ENCODE measurements at regions not wholly inside any gene's neighbourhood (a gene's known extent, or its start where the extent isn't known, plus 50 kb on each side); places are given as distances from the start of the nearest gene placed in this dataset.
"Not testable (repeated sequence)": the region's sequence is repeated elsewhere in the genome, so short reads cannot be mapped to it uniquely, and the experiment has no call there.

- no peak overlapping the region for H3K4me3 ChIP-seq (ENCODE audit: low read depth, low read length)
- no peak for TF ChIP-seq CTCF (IDR thresholded peaks at IDR 0.05; ENCODE audit: low read depth, low read length, missing control alignments)
- DNase-seq (ENCODE audit: low read depth) = no peak
Observed at GRCh38 chr3:11739706-11740105, 96.0 kb upstream of the VGLL4 start.

- no peak for TF ChIP-seq CTCF (IDR thresholded peaks at IDR 0.05; ENCODE audit: low read depth, low read length, missing control alignments)
- no peak for DNase-seq (ENCODE audit: low read depth)
- no peak overlapping the region for H3K4me3 ChIP-seq (ENCODE audit: low read depth, low read length)
Observed at GRCh38 chr3:11739123-11739522, 95.4 kb upstream of the VGLL4 start.

GRCh38 chr3:11737742-11738141 lies 94.0 kb upstream of the VGLL4 start:
- TF ChIP-seq CTCF (IDR thresholded peaks at IDR 0.05; ENCODE audit: low read depth, low read length, missing control alignments) = no peak
- no peak overlapping the region for H3K4me3 ChIP-seq (ENCODE audit: low read depth, low read length)
- no peak for DNase-seq (ENCODE audit: low read depth)

- H3K4me3 ChIP-seq (ENCODE audit: low read depth, low read length) = no peak overlapping the region
- no peak for TF ChIP-seq CTCF (IDR thresholded peaks at IDR 0.05; ENCODE audit: low read depth, low read length, missing control alignments)
- no peak for DNase-seq (ENCODE audit: low read depth)
Observed at GRCh38 chr3:11736136-11736833, 92.6 kb upstream of the VGLL4 start.

- no peak for DNase-seq (ENCODE audit: low read depth)
- TF ChIP-seq CTCF (IDR thresholded peaks at IDR 0.05; ENCODE audit: low read depth, low read length, missing control alignments) = peak; percentile 21
- no peak overlapping the region for H3K4me3 ChIP-seq (ENCODE audit: low read depth, low read length)
Observed at GRCh38 chr3:11735638-11736037, 91.9 kb upstream of the VGLL4 start.

- H3K4me3 ChIP-seq (ENCODE audit: low read depth, low read length); DNase-seq (ENCODE audit: low read depth): not testable (repeated sequence)
Observed at GRCh38 chr3:11735111-11735510, 91.4 kb upstream of the VGLL4 start.

GRCh38 chr3:11733914-11734313 lies 90.2 kb upstream of the VGLL4 start:
- no peak for TF ChIP-seq CTCF (IDR thresholded peaks at IDR 0.05; ENCODE audit: low read depth, low read length, missing control alignments)
- DNase-seq (ENCODE audit: low read depth) = no peak
- H3K4me3 ChIP-seq (ENCODE audit: low read depth, low read length) = no peak overlapping the region
